ENCODE measurements at regions not wholly inside any gene's neighbourhood (a gene's known extent, or its start where the extent isn't known, plus 50 kb on each side); places are given as distances from the start of the nearest gene placed in this dataset.

- TF ChIP-seq CTCF (IDR thresholded peaks at IDR 0.05) (no peak), POLR2A (IDR thresholded peaks at IDR 0.05) (no peak)
Observed at GRCh38 chr6:94570581-94570980, 1006.8 kb upstream of the MANEA start.
